ENCODE measurements at regions not wholly inside any gene's neighbourhood (a gene's known extent, or its start where the extent isn't known, plus 50 kb on each side); places are given as distances from the start of the nearest gene placed in this dataset.
A peak's percentile ranks its signal among the peaks of the same experiment; 100 is the strongest.
"Not testable (repeated sequence)": the region's sequence is repeated elsewhere in the genome, so short reads cannot be mapped to it uniquely, and the experiment has no call there.

- Histone ChIP-seq H3K4me1 (peaks cover 27% of the 10 kb centered on the region), H3K36me3 (no peaks in the 10 kb centered on the region), H3K4me3 (no peak overlapping the region), H3K9me3 (no peaks in the 10 kb centered on the region), H3K27ac (no peak overlapping the region), H3K27me3 (no peaks in the 10 kb centered on the region)
- TF ChIP-seq CTCF (IDR thresholded peaks at IDR 0.05) = no peak
- TF ChIP-seq POLR2AphosphoS5 (IDR thresholded peaks at IDR 0.05) = no peak
- no peak for TF ChIP-seq POLR2A (IDR thresholded peaks at IDR 0.05)
- no peak for TF ChIP-seq EP300 (IDR thresholded peaks at IDR 0.05)
- WGBS = 94% methylated on average over 3 of the region's 3 CpGs
- DNase-seq (ENCODE audit: low spot score in 2 of 2) = no peak
Measured at GRCh38 chr3:11709782-11710181, 66.1 kb upstream of the VGLL4 start.

- H3K27ac ChIP-seq; H3K36me3 ChIP-seq; H3K4me3 ChIP-seq; DNase-seq (ENCODE audit: low spot score in 2 of 2); H3K9me3 ChIP-seq; H3K27me3 ChIP-seq; H3K4me1 ChIP-seq: not testable (repeated sequence)
- WGBS = 87% methylated on average over 2 of the region's 2 CpGs
Measured at GRCh38 chr3:11707084-11707483, 63.4 kb upstream of the VGLL4 start.

GRCh38 chr3:11706604-11707003 is 62.9 kb upstream of the VGLL4 start:
- no peak for DNase-seq (ENCODE audit: low spot score in 2 of 2)
- 83% methylated on average over 5 of the region's 5 CpGs for WGBS
- no peak for TF ChIP-seq POLR2AphosphoS5 (IDR thresholded peaks at IDR 0.05)
- no peak for TF ChIP-seq CTCF (IDR thresholded peaks at IDR 0.05)
- no peak for TF ChIP-seq POLR2A (IDR thresholded peaks at IDR 0.05)
- TF ChIP-seq EP300 (IDR thresholded peaks at IDR 0.05) = no peak
- Histone ChIP-seq H3K4me1 (peaks cover 4% of the 10 kb centered on the region), H3K36me3 (no peaks in the 10 kb centered on the region), H3K27me3 (no peaks in the 10 kb centered on the region), H3K27ac (no peak overlapping the region), H3K4me3 (no peak overlapping the region), H3K9me3 (no peaks in the 10 kb centered on the region)

- no peaks in the 10 kb centered on the region for H3K27me3 ChIP-seq
- WGBS = 89% methylated on average over 27 of the region's 27 CpGs
- H3K36me3 ChIP-seq = peaks cover 10% of the 10 kb centered on the region
- no peaks in the 10 kb centered on the region for H3K9me3 ChIP-seq
- TF ChIP-seq EP300 (IDR thresholded peaks at IDR 0.05) (no peak), CTCF (IDR thresholded peaks at IDR 0.05) (no peak), POLR2A (IDR thresholded peaks at IDR 0.05) (no peak), POLR2AphosphoS5 (IDR thresholded peaks at IDR 0.05) (no peak)
- no peaks in the 10 kb centered on the region for H3K4me1 ChIP-seq
- DNase-seq (ENCODE audit: low spot score in 2 of 2) = peak in 1 of 2 donors; percentile 54
- no peak overlapping the region for H3K27ac ChIP-seq
- H3K4me3 ChIP-seq = no peak overlapping the region
Measured at GRCh38 chr3:11705049-11705448, 61.3 kb upstream of the VGLL4 start.

GRCh38 chr3:11703146-11703545 is 59.4 kb upstream of the VGLL4 start:
- 62% methylated on average over 4 of the region's 4 CpGs for WGBS
- Histone ChIP-seq H3K27ac (no peak overlapping the region), H3K9me3 (no peaks in the 10 kb centered on the region), H3K4me1 (no peaks in the 10 kb centered on the region), H3K36me3 (peaks cover 10% of the 10 kb centered on the region), H3K4me3 (no peak overlapping the region), H3K27me3 (no peaks in the 10 kb centered on the region)
- DNase-seq (ENCODE audit: low spot score in 2 of 2) = no peak
- TF ChIP-seq CTCF (IDR thresholded peaks at IDR 0.05) (no peak), POLR2AphosphoS5 (IDR thresholded peaks at IDR 0.05) (no peak)

GRCh38 chr3:11699083-11699427 is 55.3 kb upstream of the VGLL4 start:
- no peak for DNase-seq (ENCODE audit: low spot score in 2 of 2)
- H3K36me3 ChIP-seq = peaks cover 10% of the 10 kb centered on the region
- no peaks in the 10 kb centered on the region for H3K27me3 ChIP-seq
- no peak for TF ChIP-seq POLR2AphosphoS5 (IDR thresholded peaks at IDR 0.05)
- WGBS = 86% methylated on average over 2 of the region's 2 CpGs
- no peaks in the 10 kb centered on the region for H3K9me3 ChIP-seq
- H3K4me1 ChIP-seq = peaks cover 3% of the 10 kb centered on the region
- H3K27ac ChIP-seq = no peak overlapping the region
- H3K4me3 ChIP-seq = no peak overlapping the region
